OCI-LY7 (cell line): ENCODE measurements at regions not wholly inside any gene's neighbourhood (a gene's known extent, or its start where the extent isn't known, plus 50 kb on each side); places are given as distances from the start of the nearest gene placed in this dataset.

ENCODE experiments used
- BruUV-seq: library from RNA; stranded (reverse); fragments of 400-500 nt; replicated peaks from 2 replicates; lab custom pipeline; 2021; lab: Mats Ljungman, UMichigan
- CTCF ChIA-PET: fragments of 300-600 bp; sonication (Branson Sonifier 250); formaldehyde crosslinking; loops from one replicate; lab custom pipeline; 2022; ENCODE audit warnings: antibody characterized with exemption; ENCODE audit not compliant: unreplicated experiment; lab: Charles Lee
- POLR2A ChIA-PET: fragments of 300-600 bp; sonication (Branson Sonifier 250); formaldehyde crosslinking; loops from one replicate; lab custom pipeline; 2022; ENCODE audit warnings: antibody characterized with exemption; lab: Charles Lee
- DNase-seq: peaks from one replicate; pipeline ENCODE4 v3.0.0-alpha.2; 2015; ENCODE audit warnings: low spot score
- H2AFZ ChIP-seq: fragments of 200-600 bp; sonication (generic), shearing (Covaris generic); 2 replicates; pipeline ENCODE4 v1.6.1; 2014; ENCODE audit warnings: mild to moderate bottlenecking, antibody characterized with exemption, low read length, moderate library complexity
- H3K27ac ChIP-seq: fragments of 200-600 bp; sonication (generic); 2 replicates; pipeline ENCODE4 v1.5.1; 2014; ENCODE audit warnings: mixed run types, low read depth, mild to moderate bottlenecking, moderate library complexity, low read length, inconsistent platforms; ENCODE audit not compliant: poor library complexity, severe bottlenecking
- H3K36me3 ChIP-seq: fragments of 200-600 bp; sonication (generic); 2 replicates; pipeline ENCODE4 v1.6.1; 2014; ENCODE audit warnings: mild to moderate bottlenecking, antibody characterized with exemption, low read length, moderate library complexity, mixed read lengths; ENCODE audit not compliant: insufficient read depth
- H3K4me1 ChIP-seq: fragments of 200-600 bp; sonication (generic); 2 replicates; pipeline ENCODE4 v1.5.1; 2014; ENCODE audit warnings: mild to moderate bottlenecking, low read length; ENCODE audit not compliant: insufficient read depth, poor library complexity, severe bottlenecking
- H3K4me2 ChIP-seq: fragments of 200-600 bp; sonication (generic); 2 replicates; pipeline ENCODE4 v1.6.1; 2014; ENCODE audit warnings: mild to moderate bottlenecking, low read length
- H3K4me3 ChIP-seq: fragments of 200-600 bp; sonication (generic); 2 replicates; pipeline ENCODE4 v1.5.1; 2014; ENCODE audit warnings: mild to moderate bottlenecking, low read depth, low read length; ENCODE audit not compliant: poor library complexity, severe bottlenecking
- H3K79me2 ChIP-seq: fragments of 200-600 bp; sonication (generic); 2 replicates; pipeline ENCODE4 v1.6.1; 2016; ENCODE audit warnings: low read depth, mild to moderate bottlenecking, low read length, moderate library complexity, mixed read lengths; ENCODE audit not compliant: insufficient read depth
- H3K9me2 ChIP-seq: fragments of 200-600 bp; sonication (generic); 2 replicates; pipeline ENCODE4 v1.6.1; 2016; ENCODE audit warnings: mild to moderate bottlenecking, low read length, mixed read lengths; ENCODE audit not compliant: insufficient read depth
- H3K9me3 ChIP-seq: fragments of 200-600 bp; sonication (generic); 2 replicates; pipeline ENCODE4 v1.6.1; 2014; ENCODE audit warnings: mild to moderate bottlenecking, mixed run types, low read length, mixed read lengths
- H4K20me1 ChIP-seq: fragments of 200-600 bp; sonication (generic); 2 replicates; pipeline ENCODE4 v1.6.1; 2014; ENCODE audit warnings: mild to moderate bottlenecking, antibody characterized with exemption, low read length, moderate library complexity, mixed read lengths; ENCODE audit not compliant: insufficient read depth
- EZH2phosphoT487 ChIP-seq: fragments of 200-600 bp; sonication (generic); IDR thresholded peaks from 2 replicates; pipeline ENCODE4 v1.6.1; 2018; ENCODE audit warnings: low read depth, borderline replicate concordance, mild to moderate bottlenecking, mixed run types, antibody characterized with exemption, low read length, moderate library complexity, mixed read lengths
- intact Hi-C: fragments of 100-400 bp; cut with micrococcal nuclease; formaldehyde crosslinking; loops from one replicate; pipeline ENCODE4 v1.10.0; 2022; ENCODE audit not compliant: unreplicated experiment
- TF ChIP-seq, protein P1 (sequence below): fragments of 200-600 bp; sonication (generic); conservative IDR thresholded peaks from 2 replicates; pipeline ENCODE4 v1.5.1; 2014; ENCODE audit warnings: mild to moderate bottlenecking, antibody characterized with exemption, low read length, moderate library complexity, mixed read lengths

DNA sequence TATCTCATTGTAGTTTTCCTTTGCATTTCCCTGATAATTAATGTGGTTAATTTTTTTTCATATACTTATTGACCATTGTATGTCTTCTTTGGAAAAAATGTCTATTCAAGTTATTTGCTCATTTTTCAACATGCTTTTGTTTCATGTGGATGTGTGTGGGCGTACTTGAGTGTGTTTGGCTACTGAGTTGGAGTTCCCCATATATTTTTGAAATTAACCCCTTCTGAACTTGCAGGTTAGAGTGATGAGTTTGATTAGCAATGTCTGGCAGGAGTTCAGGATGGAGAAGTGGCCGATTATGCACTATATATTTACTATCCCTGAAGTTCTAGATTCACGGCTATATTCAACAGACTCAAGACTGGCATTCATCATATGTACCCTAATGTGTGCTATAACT, 250.4 kb upstream of the TTC14 start:
- H3K27ac ChIP-seq, result no peak overlapping the region
- no peak for DNase-seq
- no peak overlapping the region for H3K4me2 ChIP-seq
- no peaks in the 10 kb centered on the region for H3K9me3 ChIP-seq
- H3K79me2 ChIP-seq, result no peaks in the 10 kb centered on the region
- H3K9me2 ChIP-seq, result no peaks in the 10 kb centered on the region
- H2AFZ ChIP-seq, result no peak overlapping the region
- CTCF ChIA-PET, result no interaction called here
- no peaks in the 10 kb centered on the region for H4K20me1 ChIP-seq
- no peaks in the 10 kb centered on the region for H3K36me3 ChIP-seq
- intact Hi-C loops, result no loop called here
- no peaks in the 10 kb centered on the region for H3K4me1 ChIP-seq
- POLR2A ChIA-PET, result no interaction called here
- no peak overlapping the region for H3K4me3 ChIP-seq
- no TSS peak for BruUV-seq
- TF ChIP-seq, protein P1, sequence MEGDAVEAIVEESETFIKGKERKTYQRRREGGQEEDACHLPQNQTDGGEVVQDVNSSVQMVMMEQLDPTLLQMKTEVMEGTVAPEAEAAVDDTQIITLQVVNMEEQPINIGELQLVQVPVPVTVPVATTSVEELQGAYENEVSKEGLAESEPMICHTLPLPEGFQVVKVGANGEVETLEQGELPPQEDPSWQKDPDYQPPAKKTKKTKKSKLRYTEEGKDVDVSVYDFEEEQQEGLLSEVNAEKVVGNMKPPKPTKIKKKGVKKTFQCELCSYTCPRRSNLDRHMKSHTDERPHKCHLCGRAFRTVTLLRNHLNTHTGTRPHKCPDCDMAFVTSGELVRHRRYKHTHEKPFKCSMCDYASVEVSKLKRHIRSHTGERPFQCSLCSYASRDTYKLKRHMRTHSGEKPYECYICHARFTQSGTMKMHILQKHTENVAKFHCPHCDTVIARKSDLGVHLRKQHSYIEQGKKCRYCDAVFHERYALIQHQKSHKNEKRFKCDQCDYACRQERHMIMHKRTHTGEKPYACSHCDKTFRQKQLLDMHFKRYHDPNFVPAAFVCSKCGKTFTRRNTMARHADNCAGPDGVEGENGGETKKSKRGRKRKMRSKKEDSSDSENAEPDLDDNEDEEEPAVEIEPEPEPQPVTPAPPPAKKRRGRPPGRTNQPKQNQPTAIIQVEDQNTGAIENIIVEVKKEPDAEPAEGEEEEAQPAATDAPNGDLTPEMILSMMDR, result no peak
- TF ChIP-seq EZH2phosphoT487, result no peak

DNA sequence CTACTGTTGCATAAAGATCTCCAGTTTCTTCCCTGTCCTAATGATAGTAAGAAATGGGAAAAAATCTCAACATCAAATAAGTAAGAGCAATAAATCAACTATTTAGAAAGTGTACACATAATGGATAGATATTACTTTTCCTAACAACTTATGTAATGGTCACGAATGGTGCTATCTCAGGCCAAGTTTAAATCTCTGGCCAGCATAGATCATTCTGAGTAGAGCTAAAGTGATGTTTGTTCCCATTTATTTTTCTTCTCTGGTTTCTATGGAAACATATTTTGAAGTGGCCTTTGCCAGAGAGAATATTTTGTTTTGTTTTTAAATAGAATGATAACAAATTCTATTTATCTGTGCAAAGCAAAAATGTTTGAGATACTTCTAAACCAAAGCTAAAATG, 249.7 kb upstream of the TTC14 start:
- ChIA-PET POLR2A (no interaction called here), CTCF (no interaction called here)
- Histone ChIP-seq H3K4me3 (no peak overlapping the region), H3K9me2 (no peaks in the 10 kb centered on the region), H3K4me1 (no peaks in the 10 kb centered on the region), H3K36me3 (no peaks in the 10 kb centered on the region), H3K27ac (no peak overlapping the region), H3K79me2 (no peaks in the 10 kb centered on the region), H2AFZ (no peak overlapping the region), H3K9me3 (no peaks in the 10 kb centered on the region), H4K20me1 (no peaks in the 10 kb centered on the region), H3K4me2 (no peak overlapping the region)
- no TSS peak for BruUV-seq
- TF ChIP-seq EZH2phosphoT487, result no peak
- TF ChIP-seq, protein P1, result no peak
- intact Hi-C loops, result no loop called here
- no peak for DNase-seq

DNA sequence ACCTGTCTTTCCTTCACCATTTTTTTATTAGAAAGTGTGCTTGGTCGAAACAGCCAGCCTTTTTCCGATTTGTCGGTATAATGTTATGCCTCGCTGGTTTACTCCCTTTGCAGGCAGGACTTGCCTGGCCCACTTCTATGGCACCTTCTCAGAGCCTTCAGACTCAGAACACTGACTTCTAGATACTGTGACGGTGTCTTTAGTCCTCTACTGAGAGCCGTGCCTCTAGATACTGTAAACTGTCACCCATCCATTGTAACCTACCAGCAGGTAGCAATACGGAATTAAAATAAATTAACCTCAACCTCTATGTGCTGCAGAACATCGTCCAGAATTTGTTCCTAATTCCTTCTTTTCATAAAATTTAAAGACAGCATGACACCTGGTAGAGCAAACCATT, 247.7 kb upstream of the TTC14 start:
- no peak overlapping the region for H3K4me2 ChIP-seq
- no peak for DNase-seq
- TF ChIP-seq EZH2phosphoT487, result no peak
- TF ChIP-seq, protein P1, result no peak
- no peak overlapping the region for H2AFZ ChIP-seq
- H3K36me3 ChIP-seq, result no peaks in the 10 kb centered on the region
- POLR2A ChIA-PET, result no interaction called here
- H3K27ac ChIP-seq, result no peak overlapping the region
- no peaks in the 10 kb centered on the region for H3K9me3 ChIP-seq
- CTCF ChIA-PET, result no interaction called here
- no TSS peak for BruUV-seq
- H3K79me2 ChIP-seq, result no peaks in the 10 kb centered on the region
- intact Hi-C loops, result no loop called here
- no peaks in the 10 kb centered on the region for H3K4me1 ChIP-seq
- H3K4me3 ChIP-seq, result no peak overlapping the region
- H4K20me1 ChIP-seq, result no peaks in the 10 kb centered on the region
- H3K9me2 ChIP-seq, result no peaks in the 10 kb centered on the region
